GM12875 (cell line): ENCODE measurements at regions not wholly inside any gene's neighbourhood (a gene's known extent, or its start where the extent isn't known, plus 50 kb on each side); places are given as distances from the start of the nearest gene placed in this dataset.

ENCODE experiments used
- H3K4me3 ChIP-seq: one replicate; pipeline ENCODE4 v1.5.1; 2011; ENCODE audit warnings: low read depth, low read length, control low read depth
- CTCF ChIP-seq: IDR thresholded peaks from 2 replicates; pipeline ENCODE4 v1.5.1; 2011; ENCODE audit warnings: low read depth, mild to moderate bottlenecking, control low read depth, inconsistent platforms, low read length, moderate library complexity, borderline replicate concordance; ENCODE audit not compliant: insufficient read depth

- H3K4me3 ChIP-seq = no peak overlapping the region
- no peak for TF ChIP-seq CTCF
These were observed 85.2 kb upstream of the ANKRD34C start for GRCh38 chr15:79197285-79197684.

GRCh38 chr15:79195802-79196201 is 86.7 kb upstream of the ANKRD34C start:
- H3K4me3 ChIP-seq = no peak overlapping the region
- TF ChIP-seq CTCF = peak; percentile 37; the same call in 1 of the 2 replicates

GRCh38 chr15:79195239-79195638 is 87.3 kb upstream of the ANKRD34C start:
- no peak for TF ChIP-seq CTCF
- H3K4me3 ChIP-seq = no peak overlapping the region

- no peak for TF ChIP-seq CTCF
- no peak overlapping the region for H3K4me3 ChIP-seq
These were observed 88.1 kb upstream of the ANKRD34C start for GRCh38 chr15:79194386-79194785.

- no peak overlapping the region for H3K4me3 ChIP-seq
- no peak for TF ChIP-seq CTCF
These were observed 89.0 kb upstream of the ANKRD34C start for GRCh38 chr15:79193549-79193948.

GRCh38 chr15:79193103-79193502 is 89.4 kb upstream of the ANKRD34C start:
- no peak for TF ChIP-seq CTCF
- no peak overlapping the region for H3K4me3 ChIP-seq

- no peak for TF ChIP-seq CTCF
- H3K4me3 ChIP-seq = no peak overlapping the region
These were observed 90.0 kb upstream of the ANKRD34C start for GRCh38 chr15:79192462-79193036.
